H9 (cell line): ENCODE measurements at regions not wholly inside any gene's neighbourhood (a gene's known extent, or its start where the extent isn't known, plus 50 kb on each side); places are given as distances from the start of the nearest gene placed in this dataset.

Source experiments
- DNase-seq: peaks from one replicate; pipeline ENCODE4 v3.0.0-alpha.2; 2017
- H2AFZ ChIP-seq: one replicate; pipeline ENCODE4 v1.6.1; 2013; ENCODE audit warnings: mild to moderate bottlenecking, low read length, control low read depth, moderate library complexity
- H2AK5ac ChIP-seq: 2 replicates; pipeline ENCODE4 v1.6.1; 2013; ENCODE audit warnings: low read length, control low read depth, mixed read lengths; ENCODE audit not compliant: insufficient read length
- H2BK120ac ChIP-seq: one replicate; pipeline ENCODE4 v1.6.1; 2013; ENCODE audit warnings: low read depth, mild to moderate bottlenecking, low read length, control low read depth, inconsistent platforms; ENCODE audit not compliant: poor library complexity, severe bottlenecking
- H2BK12ac ChIP-seq: 2 replicates; pipeline ENCODE4 v1.6.1; 2013; ENCODE audit warnings: low read length, control low read depth, mixed read lengths, low read depth; ENCODE audit not compliant: insufficient read length
- H2BK15ac ChIP-seq: 2 replicates; pipeline ENCODE4 v1.6.1; 2013; ENCODE audit warnings: low read depth, low read length, control low read depth
- H2BK20ac ChIP-seq: one replicate; pipeline ENCODE4 v1.6.1; 2013; ENCODE audit warnings: low read depth, mild to moderate bottlenecking, low read length, control low read depth, inconsistent platforms; ENCODE audit not compliant: poor library complexity, severe bottlenecking
- H2BK5ac ChIP-seq: 2 replicates; pipeline ENCODE4 v1.6.1; 2013; ENCODE audit warnings: low read length, control low read depth, mixed read lengths; ENCODE audit not compliant: insufficient read length
- H3K14ac ChIP-seq: 2 replicates; pipeline ENCODE4 v1.6.1; 2013; ENCODE audit warnings: low read length, control low read depth; ENCODE audit not compliant: insufficient read depth
- H3K18ac ChIP-seq: 2 replicates; pipeline ENCODE4 v1.6.1; 2013; ENCODE audit warnings: low read depth, mild to moderate bottlenecking, mixed read lengths, low read length, control low read depth; ENCODE audit not compliant: insufficient read length
- H3K23ac ChIP-seq: 2 replicates; pipeline ENCODE4 v1.6.1; 2013; ENCODE audit warnings: low read length, control low read depth, mixed read lengths, low read depth; ENCODE audit not compliant: insufficient read length
- H3K23me2 ChIP-seq: 2 replicates; pipeline ENCODE4 v1.6.1; 2013; ENCODE audit warnings: low read depth, mild to moderate bottlenecking, mixed read lengths, low read length, control low read depth; ENCODE audit not compliant: insufficient read length, poor library complexity, severe bottlenecking
- H3K27ac ChIP-seq: 2 replicates; pipeline ENCODE4 v1.5.1; 2013; ENCODE audit warnings: low read length, control low read depth, mixed read lengths, low read depth; ENCODE audit not compliant: insufficient read length
- H3K27me3 ChIP-seq: 2 replicates; pipeline ENCODE4 v1.6.1; 2013; ENCODE audit warnings: low read length, control low read depth, inconsistent platforms; ENCODE audit not compliant: insufficient read depth
- H3K4ac ChIP-seq: 2 replicates; pipeline ENCODE4 v1.6.1; 2013; ENCODE audit warnings: low read depth, mild to moderate bottlenecking, control low read depth, inconsistent platforms, low read length, moderate library complexity
- H3K4me1 ChIP-seq: 2 replicates; pipeline ENCODE4 v1.6.1; 2013; ENCODE audit warnings: low read length, control low read depth, inconsistent platforms; ENCODE audit not compliant: insufficient read depth
- H3K4me2 ChIP-seq: 2 replicates; pipeline ENCODE4 v1.6.1; 2013; ENCODE audit warnings: low read length, control low read depth, mixed read lengths; ENCODE audit not compliant: insufficient read length, insufficient read depth
- H3K56ac ChIP-seq: 2 replicates; pipeline ENCODE4 v1.6.1; 2013; ENCODE audit warnings: low read depth, mild to moderate bottlenecking, mixed read lengths, low read length, control low read depth; ENCODE audit not compliant: insufficient read length
- H3K79me1 ChIP-seq: 2 replicates; pipeline ENCODE4 v1.6.1; 2013; ENCODE audit warnings: low read depth, mild to moderate bottlenecking, moderate library complexity, low read length, control low read depth, inconsistent platforms; ENCODE audit not compliant: insufficient read depth, poor library complexity, severe bottlenecking
- H3K79me2 ChIP-seq: 2 replicates; pipeline ENCODE4 v1.6.1; 2013; ENCODE audit warnings: low read length, control low read depth, inconsistent platforms; ENCODE audit not compliant: insufficient read depth
- H3K9ac ChIP-seq: 2 replicates; pipeline ENCODE4 v1.6.1; 2013; ENCODE audit warnings: low read length, control low read depth, mixed read lengths; ENCODE audit not compliant: insufficient read length; ENCODE audit errors: extremely low read depth
- H3K9me3 ChIP-seq: one replicate; pipeline ENCODE4 v1.6.1; 2013; ENCODE audit warnings: low read depth, low read length, inconsistent platforms; ENCODE audit not compliant: control insufficient read depth
- H3T11ph ChIP-seq: one replicate; pipeline ENCODE4 v1.6.1; 2013; ENCODE audit warnings: mild to moderate bottlenecking, low read length, control low read depth, inconsistent platforms
- H4K20me1 ChIP-seq: one replicate; pipeline ENCODE4 v1.6.1; 2013; ENCODE audit not compliant: control insufficient read depth, insufficient read length, insufficient read depth
- H4K5ac ChIP-seq: 2 replicates; pipeline ENCODE4 v1.6.1; 2013; ENCODE audit warnings: low read depth, mild to moderate bottlenecking, mixed read lengths, low read length, control low read depth; ENCODE audit not compliant: insufficient read length
- H4K8ac ChIP-seq: replicated peaks from 2 replicates; pipeline ENCODE4 v1.6.1; 2013; ENCODE audit warnings: low read length, control low read depth, mixed read lengths, low read depth; ENCODE audit not compliant: insufficient read length
- H4K91ac ChIP-seq: 2 replicates; pipeline ENCODE4 v1.6.1; 2013; ENCODE audit warnings: low read depth, mild to moderate bottlenecking, moderate library complexity, mixed read lengths, low read length, control low read depth; ENCODE audit not compliant: insufficient read length
- H3K27ac Mint-ChIP-seq, 3 experiments: 2 replicates in 2 of 3; 3 replicates in 1 of 3; pipeline ENCODE4 v1.8.0; 2020 to 2021; ENCODE audit warnings: mixed read lengths in 3 of 3, mild to moderate bottlenecking in 1 of 3, moderate library complexity in 1 of 3
- H3K27me3 Mint-ChIP-seq: 2 replicates; pipeline ENCODE4 v1.8.0; 2021; ENCODE audit warnings: low read depth, mild to moderate bottlenecking, moderate library complexity, mixed read lengths
- H3K36me3 Mint-ChIP-seq, 3 experiments: 2 replicates in 2 of 3; 3 replicates in 1 of 3; pipeline ENCODE4 v1.8.0; 2020 to 2021; ENCODE audit warnings: low read depth in 3 of 3, mixed read lengths in 3 of 3; ENCODE audit not compliant: insufficient read depth in 1 of 3
- H3K4me1 Mint-ChIP-seq, 2 experiments: 2 replicates each; pipeline ENCODE4 v1.8.0; 2020; ENCODE audit warnings: mixed read lengths in 2 of 2
- H3K4me3 Mint-ChIP-seq, 2 experiments: 2 replicates in 1 of 2; 3 replicates in 1 of 2; pipeline ENCODE4 v1.8.0; 2020 to 2021; ENCODE audit warnings: mild to moderate bottlenecking in 2 of 2, mixed read lengths in 2 of 2, moderate library complexity in 1 of 2
- H3K9me3 Mint-ChIP-seq, 2 experiments: 2 replicates in 1 of 2; 3 replicates in 1 of 2; pipeline ENCODE4 v1.8.0; 2020; ENCODE audit warnings: mild to moderate bottlenecking in 2 of 2, mixed read lengths in 2 of 2, moderate library complexity in 1 of 2
- WGBS: extraction: QIAGEN DNeasy Blood & Tissue Kit; methylation state at CpG from one replicate; pipeline ENCODE4 v1.1.7; 2013; ENCODE audit warnings: missing lambda C conversion rate, low lambda C conversion rate, mixed read lengths; ENCODE audit not compliant: insufficient read length; ENCODE audit errors: extremely low coverage; 5-methylcytosine and 5-hydroxymethylcytosine counted together
- TF ChIP-seq, protein P1 (sequence below): fragments of 200-600 bp; sonication (generic); conservative IDR thresholded peaks from 3 replicates; pipeline ENCODE4 v1.8.0; 2021; ENCODE audit warnings: antibody characterized with exemption, mild to moderate bottlenecking

DNA sequence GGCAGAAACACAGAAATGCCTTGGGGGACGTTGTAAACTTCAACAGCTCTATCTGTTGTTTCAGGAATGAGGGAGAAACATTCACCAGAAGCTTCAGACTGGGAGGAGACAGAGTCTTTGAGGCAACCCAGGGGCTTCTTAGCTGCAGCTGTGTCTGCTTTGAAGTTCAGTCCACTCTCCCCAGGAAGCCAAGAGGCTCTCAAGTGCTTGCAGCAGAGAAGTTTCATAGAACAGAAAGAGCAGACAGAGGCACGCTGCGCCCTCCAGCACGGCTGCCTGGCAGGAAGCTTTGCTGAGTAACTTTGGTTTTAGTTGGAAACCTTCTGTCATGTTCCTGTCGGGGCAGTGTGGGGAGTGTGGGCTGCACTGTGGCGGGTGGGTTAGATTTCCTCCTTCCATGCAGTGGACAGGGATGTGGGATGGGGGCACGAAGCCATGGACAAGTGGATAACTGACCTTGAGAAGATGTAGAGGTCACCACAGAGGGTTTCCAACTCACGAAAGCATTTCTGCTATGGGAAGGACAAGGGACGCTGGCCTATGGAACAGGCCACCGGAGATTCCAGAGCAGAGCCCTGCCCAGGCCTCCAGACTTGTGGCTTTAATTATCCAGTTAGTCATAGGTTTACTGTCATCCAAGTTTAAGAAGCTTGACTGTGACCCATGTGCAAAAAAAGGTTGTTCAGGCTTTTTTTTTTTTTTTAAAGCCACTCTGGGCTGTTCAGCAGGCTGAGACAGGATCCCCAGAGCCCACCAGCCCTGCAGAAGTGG, 107.7 kb downstream of the ARF6 start:
- no peaks in the 10 kb centered on the region; a peak in 1 of 7 replicates for H3K36me3 Mint-ChIP-seq
- no peak overlapping the region for H2BK12ac ChIP-seq
- H3K4me1 ChIP-seq: peaks cover 7% of the 10 kb centered on the region; the same call in 1 of the 2 replicates
- no peak overlapping the region for H2BK20ac ChIP-seq
- no peak overlapping the region for H4K5ac ChIP-seq
- no peak overlapping the region for H2AK5ac ChIP-seq
- no peak overlapping the region for H3K4me2 ChIP-seq
- no peak overlapping the region for H2BK15ac ChIP-seq
- H3K79me1 ChIP-seq: no peaks in the 10 kb centered on the region
- H3K23ac ChIP-seq: no peak overlapping the region
- H3K4me1 Mint-ChIP-seq: peaks cover 40 to 49% of the 10 kb centered on the region in 2 experiments
- H3K18ac ChIP-seq: no peak overlapping the region
- H4K20me1 ChIP-seq: no peaks in the 10 kb centered on the region
- H3K27ac ChIP-seq: no peak overlapping the region
- H3K79me2 ChIP-seq: no peaks in the 10 kb centered on the region
- H3K4me3 Mint-ChIP-seq: peak overlapping the region; percentile 28 to 57; a peak in 4 of 5 replicates
- no peak overlapping the region for H2BK5ac ChIP-seq
- H3K56ac ChIP-seq: no peak overlapping the region
- H3K9me3 ChIP-seq: no peaks in the 10 kb centered on the region
- H3T11ph ChIP-seq: no peak overlapping the region
- H3K9me3 Mint-ChIP-seq: no peaks in the 10 kb centered on the region
- H3K4ac ChIP-seq: no peak overlapping the region
- H3K23me2 ChIP-seq: peaks cover 8% of the 10 kb centered on the region
- DNase-seq: peak; percentile 60
- H3K9ac ChIP-seq: no peak overlapping the region
- no peaks in the 10 kb centered on the region; the same call in 1 of the 2 replicates for H3K27me3 ChIP-seq
- H2BK120ac ChIP-seq: no peak overlapping the region
- TF ChIP-seq, protein P1, sequence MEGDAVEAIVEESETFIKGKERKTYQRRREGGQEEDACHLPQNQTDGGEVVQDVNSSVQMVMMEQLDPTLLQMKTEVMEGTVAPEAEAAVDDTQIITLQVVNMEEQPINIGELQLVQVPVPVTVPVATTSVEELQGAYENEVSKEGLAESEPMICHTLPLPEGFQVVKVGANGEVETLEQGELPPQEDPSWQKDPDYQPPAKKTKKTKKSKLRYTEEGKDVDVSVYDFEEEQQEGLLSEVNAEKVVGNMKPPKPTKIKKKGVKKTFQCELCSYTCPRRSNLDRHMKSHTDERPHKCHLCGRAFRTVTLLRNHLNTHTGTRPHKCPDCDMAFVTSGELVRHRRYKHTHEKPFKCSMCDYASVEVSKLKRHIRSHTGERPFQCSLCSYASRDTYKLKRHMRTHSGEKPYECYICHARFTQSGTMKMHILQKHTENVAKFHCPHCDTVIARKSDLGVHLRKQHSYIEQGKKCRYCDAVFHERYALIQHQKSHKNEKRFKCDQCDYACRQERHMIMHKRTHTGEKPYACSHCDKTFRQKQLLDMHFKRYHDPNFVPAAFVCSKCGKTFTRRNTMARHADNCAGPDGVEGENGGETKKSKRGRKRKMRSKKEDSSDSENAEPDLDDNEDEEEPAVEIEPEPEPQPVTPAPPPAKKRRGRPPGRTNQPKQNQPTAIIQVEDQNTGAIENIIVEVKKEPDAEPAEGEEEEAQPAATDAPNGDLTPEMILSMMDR: no peak
- H4K91ac ChIP-seq: no peak overlapping the region
- no peak overlapping the region for H4K8ac ChIP-seq
- no peak overlapping the region for H3K14ac ChIP-seq
- peaks cover 53% of the 10 kb centered on the region for H3K27me3 Mint-ChIP-seq
- H3K27ac Mint-ChIP-seq: peak overlapping the region in 1 of 3 experiments; percentile 38; a peak in 1 of 7 replicates
- H2AFZ ChIP-seq: no peak overlapping the region
- no CpG with 5 or more reads among the region's 10 CpGs for WGBS
